Suppressor macrophage treated with lipopolysaccharide for 1 hour (primary cell): ENCODE measurements at regions not wholly inside any gene's neighbourhood (a gene's known extent, or its start where the extent isn't known, plus 50 kb on each side); places are given as distances from the start of the nearest gene placed in this dataset.

Experiments used
- DNase-seq, 3 donors: peaks; one replicate each; pipeline ENCODE4 v3.0.0-alpha.2; 2020 to 2022

DNA sequence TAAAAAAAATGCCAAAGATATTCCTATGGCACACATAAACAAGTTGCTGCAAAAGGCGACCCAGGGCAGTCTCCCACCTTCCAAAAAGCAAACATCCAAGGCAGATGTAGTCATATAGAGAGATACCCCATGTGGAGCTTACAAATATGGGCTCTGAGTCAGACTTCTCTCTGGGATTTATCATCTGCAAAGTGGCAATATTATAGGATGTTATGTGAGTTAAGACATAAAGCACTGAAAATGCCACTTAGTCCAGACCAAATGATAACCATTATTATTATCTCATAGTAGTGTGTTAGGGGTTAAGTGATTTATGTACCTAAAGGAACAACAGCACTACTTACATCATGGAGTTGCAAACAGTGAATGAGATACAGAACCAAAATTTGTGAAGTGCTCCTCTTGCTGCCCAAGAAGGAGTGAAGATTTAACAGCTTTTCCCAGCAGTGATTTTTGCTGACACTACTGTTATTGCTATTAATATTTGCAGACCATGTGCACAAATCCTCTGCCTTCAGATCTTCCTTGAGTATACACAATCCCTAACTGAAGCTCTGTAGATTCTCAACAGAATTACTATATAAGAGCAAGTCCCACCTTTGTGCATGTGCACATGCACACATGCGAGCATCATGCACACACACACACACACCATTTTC lies 560.0 kb upstream of the SALL1 start:
- DNase-seq, result no peak

DNA sequence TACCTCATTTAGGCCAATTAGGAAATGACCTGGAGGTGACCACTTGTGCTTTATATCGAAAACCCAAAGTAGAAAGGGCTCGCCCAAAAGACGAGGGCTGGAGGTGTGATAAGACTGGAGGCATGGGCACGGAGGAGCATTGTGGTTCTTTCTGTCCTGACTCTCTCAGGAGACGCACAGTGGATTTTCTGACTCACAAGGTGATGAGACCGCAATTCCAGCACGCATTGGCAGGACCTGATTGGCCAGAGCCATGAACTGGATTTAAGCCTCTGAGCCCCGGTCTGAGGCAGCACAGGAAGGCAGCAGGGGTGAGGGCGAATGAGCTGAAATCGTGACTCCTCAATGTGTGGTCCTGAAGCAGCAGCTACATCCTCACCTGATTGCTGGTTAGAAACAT lies 559.1 kb upstream of the SALL1 start:
- no peak for DNase-seq

DNA sequence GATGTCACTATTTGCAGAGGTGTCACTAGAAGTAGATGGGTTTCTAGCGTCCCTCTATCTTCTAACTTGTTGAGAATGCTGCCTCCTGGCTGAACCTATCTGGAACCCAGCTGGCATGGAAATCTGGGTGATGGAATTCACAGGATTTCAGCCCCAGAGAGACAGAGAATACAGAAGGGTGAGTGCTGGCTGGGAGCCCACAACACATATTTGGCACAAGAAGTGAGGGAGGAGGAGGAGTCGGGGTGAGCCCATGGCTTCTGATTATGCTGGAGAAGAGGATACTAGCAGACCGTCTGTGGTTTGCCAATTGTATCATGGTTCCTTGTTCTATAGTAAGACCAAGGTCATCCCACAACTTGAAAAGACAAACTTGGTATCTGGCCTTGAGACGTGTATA lies 557.8 kb upstream of the SALL1 start:
- DNase-seq, result no peak

DNA sequence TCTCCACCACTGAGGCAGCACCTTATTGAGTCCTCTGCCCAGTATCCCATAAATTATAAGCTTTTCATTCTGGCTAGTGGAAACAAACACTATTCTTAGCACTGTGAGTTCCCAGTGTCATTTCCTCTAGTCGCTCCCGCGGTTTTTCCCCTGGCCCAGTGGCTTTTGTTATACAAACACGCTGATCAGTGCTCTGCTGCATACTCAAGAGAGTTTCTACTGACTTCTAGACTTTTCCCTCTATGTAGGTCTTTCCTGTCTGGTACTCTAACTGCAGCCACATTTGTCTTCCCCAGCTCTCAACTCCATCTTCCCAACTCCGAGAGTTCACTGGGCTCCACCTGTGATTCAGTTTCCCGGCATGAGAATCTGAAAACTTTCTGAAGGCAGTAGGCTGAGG lies 556.6 kb upstream of the SALL1 start:
- no peak for DNase-seq

DNA sequence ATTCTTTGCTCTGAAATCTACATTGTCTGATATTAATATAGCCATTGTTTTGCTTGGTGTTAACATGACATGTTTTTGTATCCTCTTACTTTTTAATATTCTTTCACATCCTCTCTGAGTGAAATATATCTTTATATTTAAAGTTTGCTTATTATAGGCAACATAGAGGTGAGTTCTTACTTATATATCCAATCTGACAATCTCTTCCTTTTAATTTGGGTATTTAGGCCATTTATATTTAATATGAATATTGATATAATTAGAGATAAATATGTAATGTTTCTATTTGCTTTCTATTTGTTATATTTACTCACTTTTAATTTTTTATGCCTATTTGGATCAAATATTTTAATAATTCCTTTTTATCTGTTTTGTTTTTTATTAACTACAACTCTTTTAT lies 554.1 kb upstream of the SALL1 start:
- DNase-seq, result no peak

DNA sequence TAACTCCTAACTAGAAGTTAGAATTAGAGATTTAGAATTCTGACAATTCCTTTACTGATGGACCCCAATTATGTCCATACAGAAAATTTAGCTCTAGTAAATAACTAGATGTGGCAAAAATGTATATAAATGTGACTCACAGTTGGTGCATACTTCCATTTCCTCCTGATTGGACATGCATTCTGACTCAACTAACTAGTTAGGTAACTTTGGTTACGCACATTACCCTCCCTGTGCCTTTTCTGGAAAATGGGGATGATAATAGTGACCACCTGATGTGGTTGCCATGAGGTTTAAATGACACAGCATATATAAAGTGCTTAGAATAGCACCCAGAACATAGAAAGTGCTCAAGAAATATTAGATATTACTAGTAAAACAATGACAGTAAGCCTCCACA lies 550.0 kb upstream of the SALL1 start:
- no peak for DNase-seq

DNA sequence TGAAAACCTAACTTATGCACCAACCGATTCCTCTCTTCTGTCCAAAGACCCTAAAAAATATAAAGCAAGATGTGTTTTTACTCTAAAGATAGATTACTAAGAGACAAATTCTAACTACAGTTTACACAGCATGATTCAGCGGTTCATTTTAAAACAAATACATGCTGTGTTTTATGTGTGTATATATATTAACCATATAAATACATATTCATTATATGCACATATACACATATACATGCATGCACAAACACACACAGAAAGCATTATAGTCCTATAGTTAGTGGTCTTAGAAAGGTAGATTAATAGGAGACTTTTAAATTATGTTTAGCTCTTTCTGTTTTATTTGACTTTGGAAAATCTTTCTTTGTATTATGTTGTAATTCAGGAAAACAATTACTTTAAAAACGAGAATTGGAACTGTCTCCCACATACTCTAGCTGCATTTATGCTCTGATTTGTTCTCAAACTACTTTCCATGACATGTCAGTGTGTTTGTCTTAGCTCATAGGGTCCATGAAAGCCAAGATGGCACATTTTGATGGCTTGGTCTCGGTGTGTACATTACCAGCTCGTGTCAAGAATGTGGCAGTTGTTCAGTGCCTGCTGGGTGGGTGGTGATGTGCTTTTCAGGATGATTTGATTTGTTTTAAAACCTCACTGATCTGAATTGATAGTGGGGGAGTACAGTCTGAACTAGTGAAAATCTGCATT lies 548.8 kb upstream of the SALL1 start:
- no peak for DNase-seq

DNA sequence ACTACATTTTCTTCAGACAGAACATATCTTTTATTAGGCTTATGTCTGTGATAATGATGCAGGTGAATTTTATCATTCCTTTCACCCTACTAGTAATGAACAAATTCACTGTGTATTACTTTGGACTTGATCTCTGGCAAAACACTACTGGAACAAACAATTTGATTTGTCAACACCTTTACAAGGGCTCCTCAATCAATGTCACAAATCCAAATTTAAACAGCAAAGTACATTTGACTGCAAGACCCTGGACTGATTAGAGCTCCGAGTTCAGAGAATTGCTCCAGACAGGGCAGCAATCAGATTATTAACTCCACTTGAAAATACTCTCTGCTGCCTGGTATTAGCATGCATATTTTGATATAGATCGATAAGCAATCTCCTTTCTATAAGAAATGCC lies 547.6 kb upstream of the SALL1 start:
- DNase-seq, result no peak

DNA sequence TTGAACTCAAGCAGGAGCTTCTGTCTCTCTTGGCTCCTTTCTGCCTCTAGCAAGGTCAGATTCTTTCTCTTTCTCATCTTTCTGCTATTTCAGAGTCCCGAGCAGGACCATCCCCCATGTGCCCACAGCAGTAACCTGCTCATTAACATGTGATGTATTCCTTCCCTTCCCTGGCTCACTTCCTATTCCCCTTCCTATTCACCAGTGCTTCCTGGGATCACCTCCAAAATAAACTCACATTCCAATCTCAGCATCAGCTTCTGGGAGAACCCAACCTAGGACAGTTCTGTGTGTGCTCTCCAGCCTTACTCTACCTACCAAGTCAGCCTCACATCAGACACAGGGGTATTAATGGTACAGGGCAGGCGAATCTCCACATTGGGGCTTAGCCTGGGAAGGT lies 546.4 kb upstream of the SALL1 start:
- no peak for DNase-seq

DNA sequence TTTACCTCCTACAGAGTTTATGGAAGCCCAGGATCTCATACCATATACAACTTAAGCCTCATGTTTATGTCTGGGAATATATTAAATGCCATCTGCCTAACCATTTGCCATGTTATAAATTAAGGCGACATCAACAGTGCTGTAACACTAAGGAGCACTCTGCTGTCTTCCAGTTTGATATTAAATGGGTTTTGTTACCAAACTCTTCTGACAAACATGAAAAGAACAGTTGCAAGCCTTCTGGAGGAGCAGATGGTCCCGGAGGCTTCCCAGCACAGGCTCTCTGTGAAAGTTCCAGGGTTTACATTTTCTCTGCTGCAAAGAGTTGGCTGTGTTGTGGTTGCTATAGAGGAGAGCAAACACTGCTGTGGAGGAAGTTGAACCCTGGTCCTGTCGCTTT lies 545.3 kb upstream of the SALL1 start:
- no peak for DNase-seq

DNA sequence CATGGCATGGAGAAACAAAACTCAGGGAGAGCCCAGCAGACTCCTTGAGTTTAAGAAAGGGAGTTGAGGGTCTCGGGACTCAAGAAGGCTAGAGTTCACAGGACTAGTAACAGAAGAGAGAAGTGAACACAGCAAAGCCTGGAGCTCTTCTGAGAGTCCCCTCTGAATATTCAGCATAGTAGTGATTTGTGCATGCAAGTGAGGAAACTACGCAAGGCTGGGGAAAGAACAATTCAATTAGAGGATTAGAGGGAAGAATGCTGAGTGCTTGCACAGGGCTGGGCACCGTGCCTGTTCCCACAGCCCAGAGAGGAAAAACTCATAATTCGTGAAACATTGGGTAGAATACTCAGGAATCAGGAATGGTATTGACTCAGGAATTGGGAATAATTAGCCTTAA lies 540.0 kb upstream of the SALL1 start:
- no peak for DNase-seq

DNA sequence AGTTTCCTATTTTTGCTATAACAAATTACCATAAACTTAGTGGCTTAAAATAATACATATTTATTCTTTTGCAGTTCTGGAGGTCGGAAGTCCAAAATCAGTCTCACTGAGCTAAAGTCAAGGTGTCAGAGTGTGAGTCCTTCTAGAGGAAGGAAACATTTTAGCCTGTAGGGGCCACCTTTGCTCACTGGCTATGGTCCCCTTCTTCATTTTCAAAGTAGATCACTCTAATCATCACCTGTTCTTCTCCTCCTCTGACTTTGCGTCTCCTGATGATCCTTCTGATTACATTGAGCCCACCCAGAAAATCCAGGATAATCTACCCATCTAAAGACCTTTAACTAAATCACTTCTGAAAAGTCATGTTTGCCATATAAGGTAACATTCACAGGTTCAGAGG lies 534.4 kb upstream of the SALL1 start:
- no peak for DNase-seq

DNA sequence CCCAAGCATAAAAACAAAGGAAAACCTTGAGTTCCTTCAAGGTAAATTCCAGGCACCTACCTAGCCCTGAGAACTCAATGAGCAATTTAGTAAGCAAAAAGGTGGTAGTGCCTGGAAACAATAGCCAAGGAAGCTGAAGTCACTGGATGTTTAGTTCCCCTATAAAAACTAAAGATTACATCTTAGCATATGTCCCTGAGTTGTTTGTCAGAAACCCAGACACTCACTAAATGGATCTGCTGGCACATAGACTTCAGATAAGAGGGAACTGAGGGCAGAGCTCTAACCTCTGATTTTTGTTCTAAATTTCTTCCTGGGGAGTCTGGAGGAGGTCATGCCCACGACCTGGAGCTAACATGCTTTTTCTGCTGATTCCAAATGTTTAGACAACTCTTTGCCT lies 532.8 kb upstream of the SALL1 start:
- no peak for DNase-seq

DNA sequence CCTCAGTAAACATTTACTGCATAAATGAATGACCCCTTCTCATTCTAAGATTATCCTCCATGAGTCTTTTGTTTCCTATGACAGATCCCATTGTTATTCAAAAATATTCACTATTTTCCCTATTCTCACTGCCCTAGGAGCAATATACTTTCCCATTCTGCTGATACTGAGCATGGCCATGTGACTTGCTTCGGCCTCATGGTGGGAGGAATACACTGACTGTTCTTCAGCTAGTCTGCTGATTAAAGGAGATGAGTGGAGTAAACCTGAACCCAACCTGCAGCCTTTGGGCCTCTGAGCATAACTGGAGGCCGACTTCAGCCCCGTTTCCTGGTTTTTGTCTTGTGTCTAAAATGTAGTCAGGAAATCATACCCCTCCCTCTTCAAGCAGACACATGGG lies 531.8 kb upstream of the SALL1 start:
- DNase-seq, result no peak

DNA sequence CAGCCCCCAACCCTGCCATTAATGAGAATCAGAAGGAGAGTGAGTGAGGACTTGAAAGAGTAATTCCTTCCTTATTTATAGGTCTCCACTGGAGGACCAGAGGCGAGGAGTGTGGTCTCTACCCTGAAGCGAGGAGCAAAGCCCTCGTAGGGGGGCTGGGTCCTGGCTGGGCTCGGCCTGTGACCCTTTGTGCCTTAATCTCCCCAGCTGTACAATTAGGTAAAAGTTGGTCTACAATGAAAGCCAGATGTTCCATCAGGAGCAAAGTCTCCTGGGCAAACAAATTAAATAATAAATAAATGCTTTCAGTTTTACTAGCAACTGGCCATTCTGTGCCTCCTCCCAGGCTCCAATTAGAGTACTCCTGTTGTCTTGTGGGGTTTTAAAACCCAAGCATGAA lies 523.5 kb upstream of the SALL1 start:
- DNase-seq, result no peak

DNA sequence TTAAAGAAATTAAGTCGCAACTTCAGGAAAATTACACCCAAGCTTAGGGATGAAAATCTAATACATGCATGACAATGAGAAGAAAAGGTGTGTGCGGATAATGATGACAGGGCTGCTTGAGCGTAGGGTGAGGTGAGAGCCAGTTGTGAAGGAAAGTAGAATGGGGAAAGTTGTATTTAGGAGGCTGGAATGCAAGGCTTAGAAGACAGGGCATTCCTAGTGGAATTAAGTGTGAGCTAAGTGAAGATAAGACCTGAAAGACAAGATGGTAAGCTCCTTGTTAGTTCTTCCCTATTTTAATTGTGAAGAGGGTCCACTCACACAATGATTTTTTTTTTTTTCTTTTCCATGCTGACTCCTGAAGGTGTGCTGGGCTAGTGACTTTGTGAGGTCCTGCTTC lies 519.5 kb upstream of the SALL1 start:
- no peak for DNase-seq

DNA sequence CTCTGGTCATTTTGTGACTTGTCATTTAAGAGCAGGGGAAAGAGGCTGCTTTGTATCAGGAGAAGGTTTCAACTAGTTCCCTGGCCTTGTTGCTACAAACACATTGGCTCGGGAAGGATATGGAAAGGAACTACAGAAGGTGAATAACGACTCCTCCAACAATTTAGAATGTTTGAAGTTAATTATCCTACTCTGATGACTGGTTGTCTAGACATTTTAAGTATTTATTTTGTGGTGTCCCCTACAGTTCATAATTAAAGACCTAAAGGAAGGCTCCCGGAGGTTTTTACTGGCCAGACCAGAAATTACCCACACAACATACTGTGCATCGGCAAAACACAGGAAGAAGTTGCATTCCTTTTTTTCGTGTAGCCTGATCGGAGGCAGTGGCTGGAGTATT lies 515.8 kb upstream of the SALL1 start:
- no peak for DNase-seq

DNA sequence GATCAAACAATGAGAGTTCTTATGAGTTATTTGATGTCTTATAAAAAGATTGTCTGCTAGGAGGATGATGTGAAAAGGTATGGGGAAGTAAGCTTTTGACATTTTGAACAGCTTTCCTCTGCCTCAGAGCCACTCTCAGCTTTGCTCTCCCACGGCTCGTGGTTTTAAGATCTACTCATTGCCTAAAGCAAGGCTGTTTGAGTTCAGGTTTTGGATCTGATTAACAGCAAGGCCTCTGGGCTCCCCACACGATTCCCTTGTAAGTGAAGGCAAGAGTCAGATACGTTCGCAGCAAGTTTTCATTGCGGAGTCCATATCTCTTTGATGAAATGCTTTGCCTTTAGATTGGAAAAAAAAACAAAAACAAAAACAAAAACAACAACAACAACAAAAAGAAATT lies 515.0 kb upstream of the SALL1 start:
- no peak for DNase-seq

DNA sequence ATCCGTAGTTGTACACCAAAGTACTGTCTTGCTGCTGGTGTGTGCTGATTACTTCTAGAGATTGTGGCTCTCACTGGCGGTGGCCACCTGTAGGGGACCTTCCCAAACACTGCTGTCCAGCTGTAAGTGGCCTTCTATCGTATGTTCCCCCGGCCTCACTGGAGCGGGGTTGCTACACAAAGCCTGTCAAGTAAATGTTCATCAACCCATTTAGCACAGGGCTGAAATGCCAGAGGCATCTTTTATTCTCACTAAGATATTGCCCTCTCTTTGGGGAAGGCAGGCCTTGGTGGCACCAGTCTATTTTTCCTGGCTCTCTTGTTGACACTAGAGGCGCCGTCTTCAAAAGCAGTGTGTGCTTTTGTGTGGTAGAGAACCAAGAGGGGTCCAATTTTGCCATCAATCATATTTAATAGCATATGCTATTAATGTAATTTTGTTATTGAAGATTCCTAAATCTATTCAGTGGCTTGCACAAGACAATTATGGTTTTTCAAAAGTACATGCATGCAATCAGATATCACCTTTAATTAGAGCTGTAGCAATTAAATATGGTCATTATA lies 514.4 kb upstream of the SALL1 start:
- no peak for DNase-seq

DNA sequence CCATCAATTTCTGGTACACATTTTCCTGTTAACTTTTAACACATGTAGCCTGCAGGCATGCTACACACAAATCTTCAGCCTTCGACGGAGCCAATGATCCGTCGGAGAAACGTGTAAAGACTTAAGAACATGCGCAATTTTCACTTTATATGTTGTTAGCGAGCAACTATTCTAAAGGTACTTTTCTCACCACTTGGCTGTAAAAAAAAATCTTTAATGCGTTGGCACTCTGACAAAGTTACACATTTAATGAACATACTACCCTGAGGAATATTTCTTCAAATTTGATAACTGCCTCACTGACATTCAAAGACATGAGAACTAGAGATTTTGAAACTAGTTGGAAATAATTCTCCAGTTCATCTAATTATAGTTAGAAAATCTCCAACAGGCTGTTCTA lies 507.5 kb upstream of the SALL1 start:
- DNase-seq, result no peak

DNA sequence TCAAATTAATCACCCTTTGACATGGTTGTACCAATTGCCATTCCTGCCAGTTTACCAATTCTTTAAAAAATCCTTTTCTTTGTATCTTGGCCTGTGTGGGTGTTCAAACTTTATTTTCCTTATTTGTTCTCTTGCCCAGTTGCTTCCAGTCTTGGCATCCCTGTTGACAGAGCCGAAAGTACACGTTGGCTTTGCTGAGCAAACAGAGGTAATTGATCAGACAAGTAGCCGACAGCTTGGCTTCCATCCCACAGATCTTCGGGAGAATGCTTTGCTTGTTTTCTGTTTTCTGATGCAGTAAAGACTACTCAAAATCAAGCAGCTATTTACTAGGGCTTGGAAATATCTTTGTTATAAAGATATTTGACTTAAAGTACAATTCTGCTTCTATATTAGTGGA lies 506.8 kb upstream of the SALL1 start:
- DNase-seq, result no peak

DNA sequence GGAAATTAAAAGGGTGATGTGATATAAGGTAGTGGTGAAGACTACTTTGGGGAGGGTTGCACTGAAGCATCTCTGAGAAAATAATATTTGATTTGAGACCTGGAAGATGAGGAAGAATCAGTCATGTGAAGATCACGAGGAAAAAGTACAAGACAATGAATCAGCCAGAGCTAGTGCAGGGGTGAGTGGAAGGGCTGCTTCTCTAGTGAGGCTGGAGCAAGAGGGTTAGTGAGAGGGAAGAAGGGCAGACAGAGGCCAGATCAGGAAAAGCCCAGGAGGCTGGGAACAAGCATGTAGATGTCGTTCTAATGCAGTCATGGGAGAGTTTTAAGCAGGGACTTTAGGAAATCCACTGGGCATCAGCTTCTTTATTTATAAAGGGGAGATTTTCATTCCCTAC lies 504.2 kb upstream of the SALL1 start:
- DNase-seq, result no peak

DNA sequence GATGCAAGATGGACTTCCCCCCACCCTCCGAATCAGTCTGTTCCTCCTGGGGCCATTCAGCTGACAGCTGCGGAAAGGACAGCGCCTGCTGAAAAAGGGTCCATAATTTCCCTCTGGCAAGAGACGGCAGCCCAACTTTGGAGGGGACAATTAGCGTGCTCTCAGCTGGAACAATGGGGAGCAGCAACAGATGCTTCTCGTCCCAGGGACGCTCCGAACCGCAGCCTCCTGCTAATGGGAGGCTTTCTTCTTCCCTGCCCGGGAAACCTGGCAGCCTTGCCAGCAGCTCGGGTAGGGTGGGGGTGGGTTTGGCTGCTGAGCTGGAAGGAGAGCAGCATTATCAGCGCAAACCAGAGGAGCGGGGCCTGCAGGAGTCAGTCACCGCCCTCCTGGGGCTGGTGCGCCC lies 500.0 kb upstream of the SALL1 start:
- no peak for DNase-seq

DNA sequence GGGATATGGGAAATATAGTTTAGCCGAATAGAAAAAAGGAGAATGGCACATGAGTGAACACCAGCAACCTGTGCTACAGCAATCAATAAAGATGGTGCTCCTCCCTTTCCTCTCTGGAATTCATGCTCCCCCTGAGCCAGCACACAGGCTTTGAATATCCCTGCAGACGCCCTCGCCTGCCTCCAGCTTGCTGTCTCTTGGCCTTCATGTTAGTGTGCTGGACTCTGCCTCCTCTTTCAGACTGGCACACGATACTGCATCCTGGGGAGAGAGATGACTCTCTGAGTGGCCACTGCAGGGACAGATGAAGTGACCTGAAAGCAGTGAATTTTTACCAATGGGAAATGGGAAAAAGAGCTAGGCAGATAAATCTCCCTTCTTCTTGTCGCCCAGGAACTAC lies 498.6 kb upstream of the SALL1 start:
- no peak for DNase-seq

DNA sequence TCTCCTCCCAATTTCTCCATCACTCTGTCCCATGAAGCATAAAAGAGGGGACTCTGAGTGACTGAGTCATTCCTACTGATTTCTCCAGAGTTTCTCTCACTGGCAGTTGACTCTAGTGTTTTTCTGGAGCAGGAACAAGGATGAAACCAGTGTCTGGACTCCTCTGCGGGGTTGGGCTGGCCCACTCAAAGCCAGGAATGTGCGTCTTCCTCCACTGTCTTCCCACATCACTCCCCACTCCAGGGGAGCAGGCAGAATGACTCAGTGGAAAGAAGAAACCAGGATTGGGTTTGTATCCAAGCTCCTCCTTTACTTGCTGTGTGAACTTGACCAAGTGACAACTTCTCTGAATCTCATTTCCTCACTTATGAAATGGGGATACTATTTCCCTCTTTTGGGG lies 497.5 kb upstream of the SALL1 start:
- no peak for DNase-seq
